ENCODE measurements at regions not wholly inside any gene's neighbourhood (a gene's known extent, or its start where the extent isn't known, plus 50 kb on each side); places are given as distances from the start of the nearest gene placed in this dataset.

DNA sequence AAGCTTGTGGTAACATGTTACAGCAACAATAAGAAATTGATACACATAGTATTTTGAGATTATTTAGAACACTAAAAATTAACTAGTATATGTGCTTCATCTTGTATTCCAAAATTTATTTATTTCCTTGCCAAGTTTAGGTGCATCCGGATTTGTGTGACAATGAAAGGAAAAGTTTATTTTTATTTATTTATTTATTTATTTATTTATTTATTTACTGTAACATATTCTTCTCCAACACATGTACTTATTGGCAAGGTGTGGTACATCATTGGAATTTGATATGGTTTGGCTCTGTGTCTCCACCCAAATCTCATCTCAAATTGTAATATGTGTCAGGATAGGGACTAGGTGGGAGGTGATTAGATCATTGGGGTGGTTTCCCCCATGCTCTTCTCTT is 373.3 kb upstream of the EDIL3 start:
- no TSS peak for BruUV-seq (replicated peaks)
- ATAC-seq: no peak
- CTCF ChIA-PET: no interaction called here
- no peaks in the 10 kb centered on the region for H3K79me2 ChIP-seq (ENCODE audit: insufficient read depth, low read length)
- H3K9ac ChIP-seq (ENCODE audit: low read length): no peak overlapping the region
- no peak overlapping the region for H3K4me3 ChIP-seq (replicated peaks in 1 of 2; ENCODE audit: low read depth in 1 of 2, low read length in 2 of 2)
- TF ChIP-seq, protein P1, sequence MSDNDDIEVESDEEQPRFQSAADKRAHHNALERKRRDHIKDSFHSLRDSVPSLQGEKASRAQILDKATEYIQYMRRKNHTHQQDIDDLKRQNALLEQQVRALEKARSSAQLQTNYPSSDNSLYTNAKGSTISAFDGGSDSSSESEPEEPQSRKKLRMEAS (IDR thresholded peaks at IDR 0.05): no peak
- TF ChIP-seq FOSL1 (IDR thresholded peaks at IDR 0.05; ENCODE audit: low read depth): no peak
- TF ChIP-seq ZFX (IDR thresholded peaks at IDR 0.05): no peak
- no peak for TF ChIP-seq EGR1 (IDR thresholded peaks at IDR 0.05; ENCODE audit: low read depth)
- no peak for TF ChIP-seq REST (IDR thresholded peaks at IDR 0.05; ENCODE audit: low read depth)
- no peak for TF ChIP-seq CTCF (IDR thresholded peaks at IDR 0.05 in 2 of 3, conservative IDR thresholded peaks at IDR 0.05 in 1 of 3; ENCODE audit: borderline replicate concordance in 1 of 3, insufficient read depth in 1 of 3, low read depth in 2 of 3, low read length in 2 of 3)
- TF ChIP-seq, protein P2, sequence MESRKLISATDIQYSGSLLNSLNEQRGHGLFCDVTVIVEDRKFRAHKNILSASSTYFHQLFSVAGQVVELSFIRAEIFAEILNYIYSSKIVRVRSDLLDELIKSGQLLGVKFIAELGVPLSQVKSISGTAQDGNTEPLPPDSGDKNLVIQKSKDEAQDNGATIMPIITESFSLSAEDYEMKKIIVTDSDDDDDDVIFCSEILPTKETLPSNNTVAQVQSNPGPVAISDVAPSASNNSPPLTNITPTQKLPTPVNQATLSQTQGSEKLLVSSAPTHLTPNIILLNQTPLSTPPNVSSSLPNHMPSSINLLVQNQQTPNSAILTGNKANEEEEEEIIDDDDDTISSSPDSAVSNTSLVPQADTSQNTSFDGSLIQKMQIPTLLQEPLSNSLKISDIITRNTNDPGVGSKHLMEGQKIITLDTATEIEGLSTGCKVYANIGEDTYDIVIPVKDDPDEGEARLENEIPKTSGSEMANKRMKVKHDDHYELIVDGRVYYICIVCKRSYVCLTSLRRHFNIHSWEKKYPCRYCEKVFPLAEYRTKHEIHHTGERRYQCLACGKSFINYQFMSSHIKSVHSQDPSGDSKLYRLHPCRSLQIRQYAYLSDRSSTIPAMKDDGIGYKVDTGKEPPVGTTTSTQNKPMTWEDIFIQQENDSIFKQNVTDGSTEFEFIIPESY (IDR thresholded peaks at IDR 0.05; ENCODE audit: extremely low read depth, insufficient replicate concordance, low read length): no peak
- TF ChIP-seq EZH2 (IDR thresholded peaks at IDR 0.05): no peak
- TF ChIP-seq EZH2phosphoT487 (IDR thresholded peaks at IDR 0.05; ENCODE audit: borderline replicate concordance): no peak
- no peak for TF ChIP-seq YY1 (IDR thresholded peaks at IDR 0.05; ENCODE audit: extremely low read depth, insufficient replicate concordance, low read depth, low read length)
- TF ChIP-seq CEBPB (IDR thresholded peaks at IDR 0.05; ENCODE audit: low read depth): no peak
- no peak for TF ChIP-seq TCF7L2 (IDR thresholded peaks at IDR 0.05; ENCODE audit: borderline replicate concordance, extremely low read depth, insufficient read depth, insufficient read length)
- TF ChIP-seq CBX3 (IDR thresholded peaks at IDR 0.05; ENCODE audit: low read depth): no peak
- TF ChIP-seq ELF1 (IDR thresholded peaks at IDR 0.05; ENCODE audit: borderline replicate concordance, low read depth): no peak
- TF ChIP-seq POLR2A (IDR thresholded peaks at IDR 0.05; ENCODE audit: borderline replicate concordance, extremely low read depth, insufficient read depth, insufficient read length): no peak
- TF ChIP-seq ZNF274 (IDR thresholded peaks at IDR 0.05; ENCODE audit: low read depth, low read length): no peak
- no peaks in the 10 kb centered on the region for H3K27me3 ChIP-seq (ENCODE audit: insufficient read depth, low read length)
- no peaks in the 10 kb centered on the region for H3K4me1 ChIP-seq (ENCODE audit: control insufficient read depth in 1 of 2, insufficient read depth in 2 of 2, low read length in 2 of 2)
- no peaks in the 10 kb centered on the region for H4K20me1 ChIP-seq (ENCODE audit: insufficient read depth)
- no peaks in the 10 kb centered on the region for H3K9me2 ChIP-seq (ENCODE audit: insufficient read depth)
- H3K9me3 ChIP-seq (ENCODE audit: control insufficient read depth in 1 of 2, insufficient read depth in 1 of 2, low read depth in 1 of 2, low read length in 2 of 2): no peaks in the 10 kb centered on the region
- POLR2A ChIA-PET: no interaction called here
- H2AFZ ChIP-seq (ENCODE audit: low read depth, low read length, poor library complexity, severe bottlenecking): no peak overlapping the region
- intact Hi-C loops (cut with micrococcal nuclease): no loop called here
- H3K36me3 ChIP-seq (ENCODE audit: control insufficient read depth in 1 of 2, insufficient read depth in 2 of 2, low read length in 2 of 2): no peaks in the 10 kb centered on the region
- H3K27ac ChIP-seq (ENCODE audit: low read depth, low read length): no peak overlapping the region
- H3K4me2 ChIP-seq (ENCODE audit: low read length): no peak overlapping the region
- no peak for DNase-seq (ENCODE audit: low read depth, low spot score)
- RAD21 ChIA-PET (ENCODE audit: low non-redundant PET in 1 of 2, low total read pairs in 2 of 2, uncharacterized antibody in 2 of 2, unreplicated experiment in 2 of 2): no interaction called here

Measured in HCT116 (cell line).